Forelimb muscle (tissue), 1 donor: ENCODE measurements at regions not wholly inside any gene's neighbourhood (a gene's known extent, or its start where the extent isn't known, plus 50 kb on each side); places are given as distances from the start of the nearest gene placed in this dataset.

Experiments used
- DNase-seq: peaks from one replicate; pipeline ENCODE4 v3.0.0-alpha.2; 2013; ENCODE audit warnings: low read depth

GRCh38 chr9:1683951-1684350, 331.2 kb upstream of the SMARCA2 start:
- no peak for DNase-seq

GRCh38 chr9:1698991-1699390, 316.2 kb upstream of the SMARCA2 start:
- DNase-seq = no peak

DNA sequence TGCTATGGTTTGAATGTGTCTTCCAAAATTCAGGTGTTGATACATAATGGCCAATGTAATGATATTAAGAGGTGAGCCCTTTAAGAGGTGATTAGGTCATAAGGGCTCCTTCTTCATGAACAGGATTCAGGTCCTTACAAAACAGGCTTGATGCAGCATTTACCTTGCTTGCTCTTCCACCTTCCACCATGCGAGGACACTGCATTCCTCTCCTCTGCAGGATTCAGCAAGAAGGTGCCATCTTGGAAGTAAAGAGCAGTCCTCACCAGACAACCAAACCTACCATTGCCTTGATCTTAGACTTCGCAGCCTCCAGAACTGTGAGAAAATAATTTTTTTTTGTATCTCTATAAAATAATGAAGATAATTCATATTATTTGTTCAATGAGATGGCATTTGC, 314.0 kb upstream of the SMARCA2 start:
- DNase-seq = no peak

- DNase-seq = no peak
Observed at GRCh38 chr9:1702701-1703100, 312.4 kb upstream of the SMARCA2 start.

DNA sequence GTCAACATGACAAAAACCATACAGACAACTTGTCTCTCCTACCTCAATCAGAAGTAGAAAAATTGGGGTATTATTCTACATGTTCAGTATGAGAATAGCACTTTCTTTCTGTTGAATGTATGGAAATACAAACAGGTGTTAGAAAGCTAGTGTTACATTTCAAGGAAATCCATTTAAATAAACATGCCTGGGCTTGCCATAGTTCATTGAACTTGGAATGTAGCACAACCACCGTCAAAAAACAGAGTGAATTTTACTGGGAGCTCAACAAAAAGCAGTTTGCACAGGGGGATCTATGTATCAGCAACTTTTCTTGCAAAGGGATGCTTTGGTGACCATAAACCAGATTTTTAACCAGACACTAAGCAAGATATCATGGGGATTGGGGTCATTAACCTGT, 307.9 kb upstream of the SMARCA2 start:
- DNase-seq = no peak

DNA sequence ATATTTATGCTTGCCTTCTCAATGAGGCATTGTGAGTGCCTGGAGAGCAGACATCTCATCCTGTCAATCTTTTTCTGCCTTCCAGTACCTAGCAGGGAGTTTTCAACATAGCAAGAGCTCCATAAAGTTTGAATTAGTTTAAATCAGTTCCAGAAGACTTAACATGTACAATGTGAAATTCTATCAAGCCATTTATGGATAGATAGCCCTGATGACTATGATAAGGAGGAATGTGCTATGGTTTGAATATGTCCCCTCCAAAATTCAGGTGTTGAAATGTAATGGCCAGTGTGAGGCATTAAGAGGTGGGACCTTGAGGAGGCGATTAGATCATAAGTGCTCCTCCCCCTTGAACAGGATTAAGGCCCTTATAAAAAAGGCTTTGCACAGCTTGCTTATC, 306.9 kb upstream of the SMARCA2 start:
- no peak for DNase-seq

GRCh38 chr9:1709347-1709746, 305.8 kb upstream of the SMARCA2 start:
- DNase-seq = no peak

- DNase-seq = no peak
Observed at GRCh38 chr9:1712861-1713450, 302.2 kb upstream of the SMARCA2 start.

- no peak for DNase-seq
Observed at GRCh38 chr9:1713841-1714240, 301.3 kb upstream of the SMARCA2 start.

- DNase-seq = no peak
Observed at GRCh38 chr9:1717882-1718281, 297.3 kb upstream of the SMARCA2 start.

- no peak for DNase-seq
Observed at GRCh38 chr9:1718836-1719235, 296.3 kb upstream of the SMARCA2 start.

- DNase-seq = no peak
Observed at GRCh38 chr9:1721196-1721595, 294.0 kb upstream of the SMARCA2 start.

DNA sequence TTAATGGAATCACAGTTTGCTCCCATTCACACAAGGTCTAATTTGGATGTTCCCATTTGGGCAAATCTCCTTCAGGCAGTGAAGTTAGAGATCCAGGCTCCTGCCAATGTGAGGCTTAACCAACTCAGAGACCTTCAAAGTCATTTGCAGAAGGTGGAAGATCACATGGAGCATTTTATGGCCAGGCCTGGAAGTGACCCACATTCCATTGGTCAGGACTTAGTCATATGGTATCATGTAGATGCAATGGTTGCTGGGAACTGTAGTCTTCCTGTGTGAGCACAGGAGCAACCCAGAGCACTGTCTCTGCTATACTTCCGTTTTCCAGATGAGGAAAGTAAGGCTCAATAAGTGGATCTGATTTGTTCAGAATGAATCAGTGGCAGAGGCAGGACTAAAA, 292.7 kb upstream of the SMARCA2 start:
- no peak for DNase-seq

- no peak for DNase-seq
Observed at GRCh38 chr9:1723522-1724015, 291.6 kb upstream of the SMARCA2 start.

DNA sequence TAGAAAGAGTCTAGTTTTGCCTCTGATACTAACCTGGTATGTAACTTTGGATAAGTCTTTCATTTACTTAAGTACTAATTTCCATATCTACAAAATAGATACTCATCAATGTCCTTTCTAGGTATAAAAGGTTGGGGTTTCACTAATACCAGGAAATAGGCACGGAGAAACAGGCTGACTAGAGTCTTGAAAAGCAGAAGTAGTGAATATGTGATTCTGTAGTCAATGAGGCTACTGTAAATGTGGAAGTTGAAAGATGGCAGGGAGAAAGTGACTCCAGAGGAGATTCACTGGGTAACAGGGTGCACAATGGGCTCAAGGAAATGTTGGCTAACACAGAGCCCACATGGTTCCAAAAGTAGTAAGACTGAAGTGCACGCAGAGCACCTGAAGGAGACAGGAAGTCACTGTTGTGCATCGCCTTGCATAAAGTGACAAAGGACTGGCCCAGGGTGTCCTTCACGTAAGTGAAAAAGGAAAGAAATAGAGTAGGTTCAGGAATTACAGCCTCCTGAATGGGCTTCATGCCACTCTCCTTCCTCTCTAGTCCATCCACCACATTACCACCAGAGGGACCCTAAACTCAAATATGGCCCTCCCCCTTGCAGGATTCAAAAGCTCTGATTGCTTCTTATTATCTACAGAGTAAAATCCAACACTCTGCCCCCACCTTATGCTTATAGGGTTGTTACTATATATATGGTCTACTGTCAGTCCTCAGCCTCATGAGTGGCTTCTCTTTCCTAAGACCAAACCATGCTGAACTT, 288.0 kb upstream of the SMARCA2 start:
- peak; percentile 1 for DNase-seq

GRCh38 chr9:1729631-1730030, 285.5 kb upstream of the SMARCA2 start:
- no peak for DNase-seq

DNA sequence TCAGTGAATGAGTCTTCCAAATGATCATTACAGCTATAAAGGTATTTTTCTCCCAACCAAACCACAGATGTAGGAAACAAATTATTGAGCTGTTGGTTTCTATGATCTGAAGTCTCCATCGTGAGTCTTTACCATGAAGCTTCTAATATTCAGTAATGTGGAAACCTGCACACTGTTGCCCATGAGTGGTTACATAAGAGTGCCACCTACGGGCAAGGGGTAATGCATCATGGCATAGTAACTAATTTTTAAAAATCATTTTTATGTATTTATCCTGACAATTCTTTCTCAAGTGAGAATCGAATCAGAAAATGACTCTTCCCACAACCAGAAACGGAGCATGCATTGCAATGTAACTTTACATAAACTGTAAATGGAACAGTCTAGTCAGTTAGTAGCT, 282.5 kb upstream of the SMARCA2 start:
- DNase-seq = no peak

DNA sequence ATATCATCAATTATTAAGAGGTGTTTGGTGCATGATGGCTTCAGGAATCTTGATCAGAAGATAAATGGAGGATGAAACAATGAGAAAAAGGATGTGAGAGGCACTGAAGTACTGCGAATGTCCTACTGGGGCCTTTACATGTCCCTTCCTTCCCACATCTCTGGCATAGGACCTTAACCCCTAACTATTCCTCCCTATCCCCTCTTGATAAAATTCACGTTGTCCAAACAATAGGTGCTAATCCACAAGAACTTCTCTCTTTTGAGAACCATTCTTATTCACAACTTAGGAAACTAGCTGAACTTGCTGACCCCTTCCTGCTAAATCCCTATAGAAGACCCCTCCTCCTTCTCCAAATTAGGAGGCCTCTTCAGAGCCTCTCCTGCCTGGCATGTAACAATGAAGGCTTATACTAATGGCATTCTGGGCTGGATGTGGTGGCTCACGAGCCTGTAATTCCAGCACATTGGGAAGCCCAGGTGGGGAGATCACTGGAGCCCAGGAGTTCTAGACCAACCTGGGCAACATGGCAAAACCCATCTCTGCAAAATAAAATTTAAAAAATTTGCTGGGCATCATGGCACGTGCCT, 276.5 kb upstream of the SMARCA2 start:
- DNase-seq = no peak

DNA sequence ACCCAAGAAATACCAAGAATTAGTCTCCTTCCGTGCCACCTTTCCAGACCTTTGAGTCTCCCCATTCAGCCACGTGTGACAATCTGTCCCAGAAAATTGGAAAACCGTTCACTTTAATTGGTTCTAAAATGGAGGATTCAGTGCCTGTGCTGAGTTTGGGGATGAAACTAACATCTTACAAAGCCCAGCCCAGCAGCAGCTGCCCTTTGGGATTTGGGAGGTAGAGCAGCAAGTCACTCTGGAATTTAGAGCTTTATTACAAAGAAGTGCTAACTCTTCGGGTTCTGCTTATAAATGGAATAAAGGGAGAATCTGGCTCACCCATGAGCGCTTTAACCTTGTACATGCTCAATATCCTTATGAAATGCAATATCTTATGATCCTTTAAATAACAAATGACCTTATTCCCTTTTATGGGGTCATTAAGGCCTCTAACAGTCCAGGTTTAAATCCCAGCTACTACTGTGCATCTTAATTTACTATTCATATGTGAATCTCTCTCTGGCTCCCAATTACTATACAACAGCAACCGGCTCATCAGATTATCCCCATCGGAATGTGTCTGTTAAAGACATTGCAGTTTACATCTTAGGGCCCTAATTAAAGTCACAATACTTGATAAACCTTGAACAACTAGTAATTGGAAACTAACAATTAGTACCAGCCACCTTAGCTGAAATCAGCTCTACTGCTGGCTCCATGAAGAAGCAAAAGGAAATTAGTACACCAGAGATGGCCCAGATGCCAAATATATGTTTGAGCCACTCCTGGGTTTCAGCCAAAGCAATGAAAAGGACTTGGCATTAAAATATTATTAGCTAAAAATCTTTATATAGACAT, 271.8 kb upstream of the SMARCA2 start:
- DNase-seq = no peak

DNA sequence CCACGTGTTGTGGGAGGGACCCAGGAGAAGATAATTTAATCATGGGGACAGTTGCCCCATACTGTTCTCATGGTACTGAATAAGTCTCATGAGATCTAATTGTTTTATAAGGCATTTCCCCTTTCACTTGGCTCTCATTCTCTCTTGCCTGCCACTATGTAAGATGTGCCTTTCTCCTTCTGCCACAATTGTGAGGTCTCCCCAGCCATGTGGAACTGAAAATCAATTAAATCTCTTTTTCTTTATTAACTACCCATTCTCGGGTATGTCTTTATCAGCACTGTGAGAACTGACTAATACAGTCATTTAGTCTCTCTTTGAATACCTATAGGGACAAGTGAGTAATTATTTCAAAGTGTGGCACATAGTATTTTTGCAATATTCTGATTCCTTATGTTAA, 269.2 kb upstream of the SMARCA2 start:
- no peak for DNase-seq

DNA sequence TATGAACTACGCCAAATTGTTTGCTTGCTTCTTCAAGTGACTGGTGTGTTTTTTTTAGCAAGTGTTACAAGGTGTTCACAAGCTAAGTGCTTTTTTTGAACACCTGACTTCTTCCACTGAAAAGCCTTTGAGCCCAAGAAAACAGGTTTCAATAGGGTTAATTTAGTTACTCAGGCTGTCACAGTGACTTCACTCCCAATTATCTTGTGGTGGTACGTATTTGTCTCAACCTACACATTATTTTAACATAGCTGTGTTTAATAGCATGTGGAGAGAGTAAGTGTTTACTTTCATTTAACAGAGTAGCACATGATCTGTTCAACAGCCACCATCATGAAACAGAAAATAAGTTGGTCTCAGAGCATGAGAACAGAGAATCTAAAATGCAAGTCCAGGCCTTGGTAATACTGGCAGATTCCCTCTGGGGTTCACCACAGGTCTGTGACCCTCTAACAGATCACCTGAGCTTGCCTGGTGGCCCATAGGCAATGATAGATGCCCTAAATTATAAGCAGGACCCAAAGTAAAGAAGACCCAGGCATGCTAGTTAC, 267.7 kb upstream of the SMARCA2 start:
- no peak for DNase-seq

- no peak for DNase-seq
Observed at GRCh38 chr9:1748407-1748806, 266.7 kb upstream of the SMARCA2 start.
